HUES64 (cell line): ENCODE measurements at regions not wholly inside any gene's neighbourhood (a gene's known extent, or its start where the extent isn't known, plus 50 kb on each side); places are given as distances from the start of the nearest gene placed in this dataset.

Experiments used
- H3K27ac ChIP-seq: 2 replicates; pipeline ENCODE4 v1.7.0; 2013; ENCODE audit warnings: low read depth, low read length, inconsistent platforms
- H3K27me3 ChIP-seq: 2 replicates; pipeline ENCODE4 v1.6.1; 2013; ENCODE audit warnings: mild to moderate bottlenecking, low read length; ENCODE audit not compliant: insufficient read depth
- H3K36me3 ChIP-seq: 2 replicates; pipeline ENCODE4 v1.6.1; 2013; ENCODE audit warnings: mild to moderate bottlenecking, low read length; ENCODE audit not compliant: insufficient read depth
- H3K4me1 ChIP-seq: 2 replicates; pipeline ENCODE4 v1.6.1; 2013; ENCODE audit warnings: mild to moderate bottlenecking, low read length, moderate library complexity; ENCODE audit not compliant: insufficient read depth
- H3K4me3 ChIP-seq: 2 replicates; pipeline ENCODE4 v1.5.1; 2013; ENCODE audit warnings: mild to moderate bottlenecking, low read length, moderate library complexity
- H3K9ac ChIP-seq: 2 replicates; pipeline ENCODE4 v1.6.1; 2013; ENCODE audit warnings: mild to moderate bottlenecking, low read depth, low read length
- H3K9me3 ChIP-seq: 2 replicates; pipeline ENCODE4 v1.6.1; 2013; ENCODE audit warnings: low read depth, low read length; ENCODE audit not compliant: insufficient read depth
- WGBS: fragments of 150-250, 120-280 bp; methylation state at CpG from one replicate; pipeline ENCODE4 v1.1.7; 2013; ENCODE audit warnings: missing lambda C conversion rate; 5-methylcytosine and 5-hydroxymethylcytosine counted together

- Histone ChIP-seq H3K9ac (peak overlapping the region; percentile 19; the same call in 1 of the 2 replicates), H3K4me3 (no peak overlapping the region; the same call in 1 of the 2 replicates), H3K27ac (peak overlapping the region; percentile 91; the same call in 1 of the 2 replicates), H3K27me3 (no peaks in the 10 kb centered on the region), H3K4me1 (peaks cover 47% of the 10 kb centered on the region), H3K36me3 (no peaks in the 10 kb centered on the region; the same call in 1 of the 2 replicates), H3K9me3 (peaks cover 27% of the 10 kb centered on the region)
These were observed 58.8 kb upstream of the DYNAP start for GRCh38 chr18:54532222-54532621.

GRCh38 chr18:54532962-54533361, 58.1 kb upstream of the DYNAP start:
- Histone ChIP-seq H3K27ac (peak overlapping the region; percentile 91; the same call in 1 of the 2 replicates), H3K9me3 (peaks cover 33% of the 10 kb centered on the region), H3K4me1 (peaks cover 45% of the 10 kb centered on the region), H3K27me3 (no peaks in the 10 kb centered on the region), H3K36me3 (no peaks in the 10 kb centered on the region; the same call in 1 of the 2 replicates), H3K9ac (no peak overlapping the region), H3K4me3 (no peak overlapping the region)
- WGBS: 82% methylated on average over 1 of the region's 1 CpG
